Astrocyte (in vitro differentiated cells and primary cell): ENCODE measurements at regions not wholly inside any gene's neighbourhood (a gene's known extent, or its start where the extent isn't known, plus 50 kb on each side); places are given as distances from the start of the nearest gene placed in this dataset.

ENCODE experiments used
- DNase-seq: peaks from one replicate; pipeline ENCODE4 v3.0.0-alpha.2; 2010; ENCODE audit warnings: low read depth
- FAIRE-seq: peaks from 2 replicates; lab custom pipeline; 2011; peaks lifted over from hg19 to GRCh38; lab: Jason Lieb, UNC
- H2AFZ ChIP-seq: 2 replicates; pipeline ENCODE4 v1.6.0; 2012; ENCODE audit warnings: low read depth, low read length, inconsistent platforms
- H3K27ac ChIP-seq: 2 replicates; pipeline ENCODE4 v1.5.1; 2011; ENCODE audit warnings: low read depth, low read length, inconsistent platforms
- H3K27me3 ChIP-seq: 2 replicates; pipeline ENCODE4 v1.6.0; 2011; ENCODE audit warnings: low read length, inconsistent platforms; ENCODE audit not compliant: insufficient read depth
- H3K36me3 ChIP-seq: 2 replicates; pipeline ENCODE4 v1.5.1; 2011; ENCODE audit warnings: low read length, inconsistent platforms; ENCODE audit not compliant: insufficient read depth
- H3K4me1 ChIP-seq: 2 replicates; pipeline ENCODE4 v1.5.1; 2011; ENCODE audit warnings: low read length, inconsistent platforms; ENCODE audit not compliant: insufficient read depth
- H3K4me2 ChIP-seq: 2 replicates; pipeline ENCODE4 v1.6.0; 2012; ENCODE audit warnings: low read length, inconsistent platforms
- H3K4me3 ChIP-seq: 2 replicates; pipeline ENCODE4 v1.5.1; 2011; ENCODE audit warnings: low read depth, mild to moderate bottlenecking, low read length, inconsistent platforms; ENCODE audit not compliant: insufficient read depth
- H3K79me2 ChIP-seq: 2 replicates; pipeline ENCODE4 v1.6.0; 2012; ENCODE audit warnings: mild to moderate bottlenecking, low read length, inconsistent platforms; ENCODE audit not compliant: insufficient read depth
- H3K9ac ChIP-seq: 2 replicates; pipeline ENCODE4 v1.6.0; 2012; ENCODE audit warnings: mild to moderate bottlenecking, low read length, inconsistent platforms
- H3K9me3 ChIP-seq: 2 replicates; pipeline ENCODE4 v1.5.1; 2012; ENCODE audit warnings: low read depth, mild to moderate bottlenecking, low read length, inconsistent platforms; ENCODE audit not compliant: insufficient read depth
- H4K20me1 ChIP-seq: 2 replicates; pipeline ENCODE4 v1.6.0; 2012; ENCODE audit warnings: low read length, inconsistent platforms; ENCODE audit not compliant: insufficient read depth
- H3K27ac Mint-ChIP-seq: one replicate; pipeline ENCODE4 v1.8.0; 2021; ENCODE audit warnings: mild to moderate bottlenecking, mixed read lengths; ENCODE audit not compliant: unreplicated experiment
- H3K27me3 Mint-ChIP-seq: one replicate; pipeline ENCODE4 v1.8.0; 2021; ENCODE audit warnings: low read depth, mixed read lengths; ENCODE audit not compliant: unreplicated experiment
- H3K36me3 Mint-ChIP-seq: one replicate; pipeline ENCODE4 v1.8.0; 2021; ENCODE audit warnings: low read depth, mixed read lengths; ENCODE audit not compliant: unreplicated experiment
- H3K4me1 Mint-ChIP-seq: one replicate; pipeline ENCODE4 v1.8.0; 2021; ENCODE audit warnings: low read depth, mixed read lengths; ENCODE audit not compliant: unreplicated experiment
- H3K4me3 Mint-ChIP-seq: one replicate; pipeline ENCODE4 v1.8.0; 2021; ENCODE audit warnings: mild to moderate bottlenecking, moderate library complexity, mixed read lengths; ENCODE audit not compliant: unreplicated experiment
- H3K9me3 Mint-ChIP-seq: one replicate; pipeline ENCODE4 v1.8.0; 2021; ENCODE audit warnings: mild to moderate bottlenecking, mixed read lengths; ENCODE audit not compliant: unreplicated experiment
- EZH2 ChIP-seq: IDR thresholded peaks from 2 replicates; pipeline ENCODE4 v1.6.1; 2012; ENCODE audit warnings: mild to moderate bottlenecking, low read length, inconsistent platforms; ENCODE audit not compliant: insufficient read depth
- TF ChIP-seq, protein P1 (sequence below): IDR thresholded peaks from 2 replicates; pipeline ENCODE4 v1.5.1; 2011; ENCODE audit warnings: low read depth, mild to moderate bottlenecking, inconsistent platforms, low read length, moderate library complexity; ENCODE audit not compliant: insufficient read depth

DNA sequence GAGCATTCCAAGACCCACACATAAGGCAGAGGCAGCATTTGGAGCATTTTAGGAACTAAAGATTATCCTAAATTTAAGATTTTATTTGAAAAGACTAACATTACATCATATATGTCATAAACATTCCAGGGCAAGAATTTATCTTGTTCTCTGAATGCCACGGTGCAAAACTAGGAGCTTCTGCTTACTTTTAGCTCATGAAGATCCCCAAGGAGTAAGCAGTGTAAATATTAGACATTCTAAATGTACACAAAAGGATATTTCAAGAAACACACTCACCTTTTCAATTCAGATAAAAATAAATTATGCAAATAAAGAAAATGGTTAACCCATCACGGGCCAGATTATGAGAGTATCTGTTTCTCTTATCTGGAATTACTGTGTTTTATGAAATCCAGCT, 101.7 kb upstream of the ETAA1 start:
- peaks cover 6% of the 10 kb centered on the region for H3K4me1 ChIP-seq
- Mint-ChIP-seq H3K4me1 (peaks cover 5% of the 10 kb centered on the region), H3K27me3 (no peaks in the 10 kb centered on the region), H3K9me3 (no peaks in the 10 kb centered on the region), H3K27ac (no peak overlapping the region), H3K36me3 (no peaks in the 10 kb centered on the region), H3K4me3 (no peak overlapping the region)
- H3K36me3 ChIP-seq: no peaks in the 10 kb centered on the region
- no peak overlapping the region for H2AFZ ChIP-seq
- FAIRE-seq: no peak
- no peak overlapping the region for H3K4me3 ChIP-seq
- H3K79me2 ChIP-seq: no peaks in the 10 kb centered on the region
- H3K27me3 ChIP-seq: no peaks in the 10 kb centered on the region
- no peak overlapping the region for H3K27ac ChIP-seq
- no peak for DNase-seq
- H3K9ac ChIP-seq: no peak overlapping the region
- TF ChIP-seq, protein P1, sequence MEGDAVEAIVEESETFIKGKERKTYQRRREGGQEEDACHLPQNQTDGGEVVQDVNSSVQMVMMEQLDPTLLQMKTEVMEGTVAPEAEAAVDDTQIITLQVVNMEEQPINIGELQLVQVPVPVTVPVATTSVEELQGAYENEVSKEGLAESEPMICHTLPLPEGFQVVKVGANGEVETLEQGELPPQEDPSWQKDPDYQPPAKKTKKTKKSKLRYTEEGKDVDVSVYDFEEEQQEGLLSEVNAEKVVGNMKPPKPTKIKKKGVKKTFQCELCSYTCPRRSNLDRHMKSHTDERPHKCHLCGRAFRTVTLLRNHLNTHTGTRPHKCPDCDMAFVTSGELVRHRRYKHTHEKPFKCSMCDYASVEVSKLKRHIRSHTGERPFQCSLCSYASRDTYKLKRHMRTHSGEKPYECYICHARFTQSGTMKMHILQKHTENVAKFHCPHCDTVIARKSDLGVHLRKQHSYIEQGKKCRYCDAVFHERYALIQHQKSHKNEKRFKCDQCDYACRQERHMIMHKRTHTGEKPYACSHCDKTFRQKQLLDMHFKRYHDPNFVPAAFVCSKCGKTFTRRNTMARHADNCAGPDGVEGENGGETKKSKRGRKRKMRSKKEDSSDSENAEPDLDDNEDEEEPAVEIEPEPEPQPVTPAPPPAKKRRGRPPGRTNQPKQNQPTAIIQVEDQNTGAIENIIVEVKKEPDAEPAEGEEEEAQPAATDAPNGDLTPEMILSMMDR: no peak
- H4K20me1 ChIP-seq: no peaks in the 10 kb centered on the region
- H3K4me2 ChIP-seq: no peak overlapping the region
- no peaks in the 10 kb centered on the region for H3K9me3 ChIP-seq

DNA sequence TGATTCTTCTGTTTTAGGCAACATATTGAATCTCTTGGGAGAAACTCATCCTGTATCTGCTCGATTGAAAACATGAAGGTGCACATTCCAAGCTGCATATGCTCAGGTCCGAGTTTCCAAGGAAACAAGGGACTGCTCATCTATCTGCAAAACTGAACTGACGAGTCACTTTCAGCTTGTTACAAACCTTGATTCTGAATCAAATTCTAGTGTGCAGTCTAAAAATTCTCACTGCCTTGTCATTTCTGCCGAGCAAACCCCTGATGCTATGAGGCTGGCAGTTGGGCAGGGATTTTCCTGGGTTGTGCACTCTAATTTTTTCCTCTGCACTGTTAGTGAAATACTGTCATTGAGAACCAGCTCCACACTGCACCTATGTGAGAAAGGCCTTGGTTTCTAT, 101.3 kb upstream of the ETAA1 start:
- Mint-ChIP-seq H3K27ac (no peak overlapping the region), H3K9me3 (no peaks in the 10 kb centered on the region), H3K36me3 (no peaks in the 10 kb centered on the region), H3K27me3 (no peaks in the 10 kb centered on the region), H3K4me1 (peaks cover under 1% of the 10 kb centered on the region), H3K4me3 (no peak overlapping the region)
- TF ChIP-seq EZH2: no peak
- TF ChIP-seq, protein P1: no peak
- H2AFZ ChIP-seq: no peak overlapping the region
- no peak overlapping the region for H3K9ac ChIP-seq
- H3K4me3 ChIP-seq: no peak overlapping the region
- H3K27me3 ChIP-seq: no peaks in the 10 kb centered on the region
- H3K36me3 ChIP-seq: no peaks in the 10 kb centered on the region
- no peaks in the 10 kb centered on the region for H3K9me3 ChIP-seq
- H3K79me2 ChIP-seq: no peaks in the 10 kb centered on the region
- DNase-seq (peak; percentile 19), FAIRE-seq (no peak)
- H3K4me1 ChIP-seq: peaks cover 3% of the 10 kb centered on the region
- H4K20me1 ChIP-seq: no peaks in the 10 kb centered on the region
- H3K4me2 ChIP-seq: no peak overlapping the region
- H3K27ac ChIP-seq: no peak overlapping the region

DNA sequence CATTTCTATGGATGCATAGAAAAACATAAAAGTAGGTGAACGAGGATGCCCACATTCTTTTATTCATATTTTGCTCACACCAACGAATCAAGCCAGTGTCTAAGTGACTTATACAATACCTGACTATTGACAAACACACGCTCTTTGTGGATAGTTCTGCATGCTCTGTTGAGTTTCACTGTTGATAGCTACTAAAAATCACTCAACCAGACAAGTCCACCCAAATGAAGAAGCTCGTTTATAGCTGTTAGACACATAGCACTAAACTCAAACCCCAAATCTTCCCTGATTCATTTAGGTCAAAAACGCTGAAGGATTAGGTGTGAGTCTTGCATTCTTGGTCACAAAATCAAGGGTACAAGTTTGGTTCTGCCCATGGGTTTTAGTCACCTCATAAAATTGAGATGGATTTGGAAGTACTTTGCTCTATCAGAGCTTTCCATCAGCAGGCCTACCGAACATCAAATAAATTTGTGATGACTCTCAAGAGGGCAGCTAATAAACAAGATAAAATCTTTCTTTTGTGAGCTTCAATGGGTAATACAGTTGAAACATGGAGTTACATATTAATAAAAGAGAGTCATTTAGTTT, 92.7 kb upstream of the ETAA1 start:
- H3K27me3 Mint-ChIP-seq: no peaks in the 10 kb centered on the region
- TF ChIP-seq, protein P1: no peak
- no peak for TF ChIP-seq EZH2
- FAIRE-seq (no peak), DNase-seq (no peak)
- H3K9me3 Mint-ChIP-seq: no peaks in the 10 kb centered on the region
- no peak overlapping the region for H3K9ac ChIP-seq
- H3K27me3 ChIP-seq: no peaks in the 10 kb centered on the region
- H3K4me3 ChIP-seq: no peak overlapping the region
- no peak overlapping the region for H2AFZ ChIP-seq
- no peak overlapping the region for H3K4me2 ChIP-seq
- no peaks in the 10 kb centered on the region for H3K36me3 ChIP-seq
- no peaks in the 10 kb centered on the region for H3K9me3 ChIP-seq
- no peaks in the 10 kb centered on the region for H3K79me2 ChIP-seq
- no peaks in the 10 kb centered on the region for H3K4me1 Mint-ChIP-seq
- H4K20me1 ChIP-seq: no peaks in the 10 kb centered on the region
- no peaks in the 10 kb centered on the region for H3K4me1 ChIP-seq
- H3K27ac ChIP-seq: no peak overlapping the region
- H3K27ac Mint-ChIP-seq: no peak overlapping the region
- no peak overlapping the region for H3K4me3 Mint-ChIP-seq
- no peaks in the 10 kb centered on the region for H3K36me3 Mint-ChIP-seq
